Lung (tissue), 11 donors: ENCODE measurements at regions not wholly inside any gene's neighbourhood (a gene's known extent, or its start where the extent isn't known, plus 50 kb on each side); places are given as distances from the start of the nearest gene placed in this dataset.
"Not testable (repeated sequence)": the region's sequence is repeated elsewhere in the genome, so short reads cannot be mapped to it uniquely, and the experiment has no call there.

Source experiments
- ATAC-seq: fragments of 200-7000 bp; cut with Tn5 transposase; one replicate; pipeline ENCODE4 v1.9.1; 2020; ENCODE audit warnings: moderate number of reproducible peaks; ENCODE audit not compliant: insufficient read depth, low FRiP score
- DNase-seq, 3 donors: peaks; one replicate each; pipeline ENCODE4 v3.0.0-alpha.2; 2013 to 2017
- H3K27ac ChIP-seq, 2 donors: one replicate each; pipeline ENCODE4 v1.5.1; 2013; ENCODE audit warnings: mild to moderate bottlenecking in 2 of 2, moderate library complexity in 2 of 2, control low read depth in 1 of 2, inconsistent platforms in 1 of 2, low read depth in 1 of 2, low read length in 1 of 2
- H3K27me3 ChIP-seq, 3 donors: one replicate each; pipeline ENCODE4 v1.5.1; 2013; ENCODE audit warnings: low read length in 2 of 3; ENCODE audit not compliant: control insufficient read depth in 3 of 3, insufficient read depth in 3 of 3
- H3K36me3 ChIP-seq, 4 donors: one replicate each; pipeline ENCODE4 v1.5.1; 2013; ENCODE audit warnings: low read length in 4 of 4, mild to moderate bottlenecking in 1 of 4, moderate library complexity in 1 of 4; ENCODE audit not compliant: control insufficient read depth in 4 of 4, insufficient read depth in 4 of 4
- H3K4me1 ChIP-seq, 5 donors: one replicate each; pipeline ENCODE4 v1.5.1; 2013; ENCODE audit warnings: low read length in 5 of 5, mild to moderate bottlenecking in 2 of 5, moderate library complexity in 1 of 5; ENCODE audit not compliant: control insufficient read depth in 5 of 5, insufficient read depth in 5 of 5
- H3K4me3 ChIP-seq: one replicate; pipeline ENCODE4 v1.5.1; 2013; ENCODE audit warnings: mild to moderate bottlenecking, control low read depth, moderate library complexity
- H3K9ac ChIP-seq, 2 donors: one replicate each; pipeline ENCODE4 v1.5.1; 2013; ENCODE audit warnings: low read length in 2 of 2, control low read depth in 1 of 2; ENCODE audit not compliant: insufficient read depth in 1 of 2
- H3K9me3 ChIP-seq, 4 donors: one replicate each; pipeline ENCODE4 v1.5.1; 2013; ENCODE audit warnings: low read length in 3 of 4, mild to moderate bottlenecking in 1 of 4, moderate library complexity in 1 of 4; ENCODE audit not compliant: control insufficient read depth in 4 of 4, insufficient read depth in 3 of 4
- CTCF ChIP-seq: IDR thresholded peaks from 2 replicates; pipeline ENCODE4 v1.5.1; 2012; ENCODE audit warnings: mild to moderate bottlenecking; ENCODE audit errors: control extremely low read depth, extremely low read depth
- WGBS, 2 donors: extraction: QIAGEN DNeasy Blood & Tissue Kit; methylation state at CpG; one replicate each; pipeline ENCODE4 v1.1.7; 2013; 5-methylcytosine and 5-hydroxymethylcytosine counted together
- donor health status: control.
- donor health status: control.
- donor health status: Bipolar disorder and iron deficiency.
- donor health status: healthy.
- donor health status: DM: yes; HTN: yes; CAD: no.

GRCh38 chr5:24986326-24986725 lies 341.5 kb upstream of the CDH10 start:
- Histone ChIP-seq H3K9ac (no peak overlapping the region), H3K36me3 (no peaks in the 10 kb centered on the region), H3K4me3 (no peak overlapping the region), H3K4me1 (no peaks in the 10 kb centered on the region), H3K27ac (no peak overlapping the region), H3K27me3 (no peaks in the 10 kb centered on the region), H3K9me3 (peaks cover 0 to 5% (median 0%) of the 10 kb centered on the region in 4 donors)
- ATAC-seq = no peak
- TF ChIP-seq CTCF = no peak
- no peak for DNase-seq
- 85 to 87% methylated on average over 3 of the region's 3 CpGs for WGBS, 2 donors

- not testable (repeated sequence) for H3K9me3 ChIP-seq, H3K4me3 ChIP-seq, H3K27me3 ChIP-seq, H3K36me3 ChIP-seq, DNase-seq, ATAC-seq, H3K9ac ChIP-seq, H3K27ac ChIP-seq, H3K4me1 ChIP-seq
- WGBS, 2 donors = 85 to 88% methylated on average over 3 of the region's 3 CpGs
Measured at GRCh38 chr5:24978552-24978951, 333.8 kb upstream of the CDH10 start.

GRCh38 chr5:24963611-24964010 lies 318.8 kb upstream of the CDH10 start:
- Histone ChIP-seq H3K36me3 (no peaks in the 10 kb centered on the region), H3K27me3 (no peaks in the 10 kb centered on the region), H3K4me1 (no peaks in the 10 kb centered on the region), H3K4me3 (no peak overlapping the region), H3K9me3 (no peaks in the 10 kb centered on the region), H3K9ac (no peak overlapping the region), H3K27ac (no peak overlapping the region)
- no peak for TF ChIP-seq CTCF
- 46 to 58% methylated on average over 1 of the region's 1 CpG for WGBS, 2 donors
- DNase-seq = no peak
- ATAC-seq = no peak

GRCh38 chr5:24923400-24923799 lies 278.6 kb upstream of the CDH10 start:
- Histone ChIP-seq H3K9ac (no peak overlapping the region), H3K36me3 (no peaks in the 10 kb centered on the region), H3K4me1 (no peaks in the 10 kb centered on the region), H3K9me3 (peaks cover 0 to 3% (median 0%) of the 10 kb centered on the region in 4 donors), H3K27me3 (no peaks in the 10 kb centered on the region), H3K27ac (no peak overlapping the region), H3K4me3 (no peak overlapping the region)
- DNase-seq (no peak), ATAC-seq (no peak)
- WGBS, 2 donors = 74 to 82% methylated on average over 3 of the region's 3 CpGs
- no peak for TF ChIP-seq CTCF
